Fibroblast of peridontal ligament (primary cell): ENCODE measurements at regions not wholly inside any gene's neighbourhood (a gene's known extent, or its start where the extent isn't known, plus 50 kb on each side); places are given as distances from the start of the nearest gene placed in this dataset.

Experiments used
- DNase-seq: peaks from one replicate; pipeline ENCODE4 v3.0.0-alpha.2; 2010; ENCODE audit errors: extremely low read depth

- no peak for DNase-seq
Observed at GRCh38 chr2:146894514-146894913, 950.3 kb upstream of the ACVR2A start.

DNA sequence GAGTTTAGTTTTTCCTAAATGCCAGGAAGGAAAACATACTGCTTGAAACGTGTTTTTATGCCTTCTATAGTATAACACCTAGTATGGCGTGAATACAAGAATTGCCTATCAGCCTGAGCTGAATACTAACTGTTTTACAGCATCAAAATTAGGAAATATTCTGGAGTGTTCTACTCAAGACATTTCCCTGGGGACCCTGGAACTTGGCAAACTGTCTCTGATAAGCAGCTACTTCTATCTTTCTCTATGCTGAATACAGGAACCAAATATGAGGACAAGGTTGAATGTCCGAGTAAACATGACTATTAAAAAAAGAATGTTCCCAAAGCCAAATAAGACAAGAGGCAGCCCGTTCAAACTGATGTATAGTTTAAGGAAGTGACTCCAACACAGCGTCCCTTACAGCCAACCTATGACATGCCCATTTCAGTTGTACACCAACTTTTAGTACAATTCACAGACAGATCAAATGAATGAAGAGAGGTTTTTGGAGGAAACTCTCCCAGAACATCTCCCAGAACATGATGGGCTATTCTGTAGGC lies 951.3 kb upstream of the ACVR2A start:
- DNase-seq, result no peak

GRCh38 chr2:146890491-146890890 lies 954.3 kb upstream of the ACVR2A start:
- no peak for DNase-seq

DNA sequence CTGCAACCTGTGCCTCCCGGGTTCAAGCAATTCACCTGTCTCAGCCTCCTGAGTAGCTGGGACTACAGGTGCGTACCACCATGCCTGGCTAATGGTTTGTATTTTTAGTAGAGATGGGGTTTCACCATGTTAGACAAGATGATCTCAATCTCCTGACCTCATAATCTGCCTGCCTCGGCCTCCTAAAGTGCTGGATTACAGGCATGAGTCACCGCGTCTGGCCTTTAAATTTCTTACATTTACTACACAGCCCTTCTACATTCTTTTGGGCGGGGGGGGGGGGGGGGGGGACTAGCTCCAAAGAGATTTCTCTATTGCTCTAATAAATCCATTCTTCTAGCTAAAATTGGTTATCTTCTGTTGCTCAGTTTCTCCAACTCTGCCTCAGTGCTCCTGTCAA lies 964.9 kb upstream of the ACVR2A start:
- DNase-seq, result no peak

- DNase-seq, result peak; percentile 31
Observed at GRCh38 chr2:146874260-146874658, 970.6 kb upstream of the ACVR2A start.

DNA sequence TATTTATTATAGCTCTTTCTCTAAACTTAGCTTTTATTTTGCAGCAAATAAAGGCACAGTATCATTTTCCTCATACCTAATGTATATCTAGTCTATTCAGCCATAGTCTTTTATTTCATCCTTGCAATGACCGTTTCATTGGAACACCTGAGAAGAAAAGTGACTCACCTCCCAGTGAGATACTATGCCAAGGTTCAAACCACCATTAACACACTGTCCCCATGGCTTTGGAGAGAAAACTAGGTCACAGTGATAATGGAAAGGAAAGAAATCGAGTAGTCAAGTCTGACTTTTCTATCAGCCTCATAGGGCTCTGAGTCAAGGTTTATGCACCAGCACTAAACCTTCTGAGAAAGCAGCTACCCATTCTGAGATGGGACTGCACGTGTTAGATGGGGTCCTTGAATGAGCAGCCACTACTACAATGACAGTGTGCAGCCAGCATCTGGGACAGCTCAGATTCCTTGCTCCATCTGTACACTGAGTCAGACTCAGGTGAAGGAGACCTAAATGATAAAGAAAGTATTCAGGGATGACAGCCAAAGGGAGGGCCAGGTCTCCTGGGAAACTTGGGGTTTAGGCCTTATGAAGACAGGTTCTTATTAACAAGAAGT lies 971.1 kb upstream of the ACVR2A start:
- DNase-seq, result no peak

- DNase-seq, result peak; percentile 5
Observed at GRCh38 chr2:146873056-146873455, 971.8 kb upstream of the ACVR2A start.

DNA sequence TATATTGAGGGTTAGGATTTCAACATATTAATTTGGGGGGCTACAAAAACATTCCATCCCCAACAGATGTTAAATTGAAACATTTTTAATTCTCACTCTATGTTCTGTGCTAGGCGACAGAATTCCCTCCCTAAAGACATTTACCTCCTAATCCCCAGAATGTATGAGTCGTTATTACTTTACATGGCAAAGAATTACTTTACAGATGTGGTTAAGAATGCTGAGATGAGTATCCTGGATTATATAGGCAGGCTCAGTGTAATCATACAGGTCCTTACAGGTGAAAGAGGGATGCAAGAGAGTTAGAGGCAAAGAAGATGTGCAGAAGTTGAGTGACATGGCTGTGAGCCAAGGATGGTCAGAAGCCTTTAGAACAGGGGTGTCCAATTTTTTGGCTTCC lies 974.1 kb upstream of the ACVR2A start:
- no peak for DNase-seq

DNA sequence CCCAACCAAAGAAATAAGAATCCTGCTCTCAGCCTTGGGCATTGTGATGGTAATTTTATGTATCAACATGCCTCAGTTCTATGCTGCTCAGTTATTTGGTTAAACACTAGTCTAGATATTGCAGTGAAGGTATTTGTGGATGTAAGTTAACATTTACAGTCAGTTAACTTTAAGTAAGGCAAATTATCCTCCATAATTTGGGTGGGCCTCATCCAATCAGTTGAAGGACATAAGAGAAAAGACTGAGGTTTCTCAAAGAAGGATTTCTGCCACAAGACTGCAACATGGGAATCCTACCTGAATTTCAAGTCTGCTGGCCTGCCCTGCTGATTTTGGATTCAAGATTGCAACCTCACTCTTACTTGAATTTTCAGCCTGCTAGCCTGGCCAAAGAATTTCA lies 975.5 kb upstream of the ACVR2A start:
- no peak for DNase-seq

DNA sequence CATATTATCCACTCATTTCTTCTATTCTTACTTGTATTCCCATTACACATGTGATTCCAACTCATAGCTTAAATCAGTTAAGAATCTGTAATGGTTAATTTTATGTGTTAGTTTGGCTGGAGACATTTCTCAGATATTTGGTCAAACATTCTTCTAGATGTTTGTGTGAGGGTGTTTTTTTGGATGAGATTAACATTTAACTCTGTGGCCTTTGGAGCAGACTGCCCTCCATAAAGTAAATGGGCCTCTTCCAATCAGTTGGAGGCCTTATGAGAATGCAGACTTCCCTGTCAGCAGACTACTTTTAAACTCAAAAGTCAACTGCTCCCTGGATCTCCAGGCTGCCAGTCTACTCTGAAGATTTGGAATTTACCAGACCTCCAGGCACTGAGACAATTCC lies 976.8 kb upstream of the ACVR2A start:
- no peak for DNase-seq

DNA sequence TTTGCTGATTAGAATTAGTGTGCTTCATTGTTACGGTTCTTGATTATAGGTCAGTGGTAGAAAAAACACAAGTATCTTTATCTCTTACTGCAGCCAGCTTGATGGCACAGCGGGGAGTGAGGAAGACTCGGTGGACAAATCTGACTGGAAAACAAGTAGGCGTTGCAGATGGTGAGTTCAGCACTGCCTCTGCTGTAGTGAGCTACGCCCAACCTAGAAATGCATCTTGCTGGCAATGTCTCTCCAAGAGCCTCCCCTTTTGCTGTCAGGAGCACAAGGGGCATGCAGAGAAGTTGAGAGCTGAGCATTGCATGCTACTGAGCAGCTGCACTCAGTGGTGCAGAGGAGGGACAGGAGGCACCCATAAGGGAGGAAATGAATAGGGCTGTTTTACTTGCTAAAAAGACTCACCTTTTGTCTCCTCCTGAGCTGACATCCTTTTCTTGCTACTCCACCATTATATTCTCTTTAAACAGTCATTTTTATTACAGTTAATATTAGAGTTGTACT lies 977.3 kb upstream of the ACVR2A start:
- no peak for DNase-seq

DNA sequence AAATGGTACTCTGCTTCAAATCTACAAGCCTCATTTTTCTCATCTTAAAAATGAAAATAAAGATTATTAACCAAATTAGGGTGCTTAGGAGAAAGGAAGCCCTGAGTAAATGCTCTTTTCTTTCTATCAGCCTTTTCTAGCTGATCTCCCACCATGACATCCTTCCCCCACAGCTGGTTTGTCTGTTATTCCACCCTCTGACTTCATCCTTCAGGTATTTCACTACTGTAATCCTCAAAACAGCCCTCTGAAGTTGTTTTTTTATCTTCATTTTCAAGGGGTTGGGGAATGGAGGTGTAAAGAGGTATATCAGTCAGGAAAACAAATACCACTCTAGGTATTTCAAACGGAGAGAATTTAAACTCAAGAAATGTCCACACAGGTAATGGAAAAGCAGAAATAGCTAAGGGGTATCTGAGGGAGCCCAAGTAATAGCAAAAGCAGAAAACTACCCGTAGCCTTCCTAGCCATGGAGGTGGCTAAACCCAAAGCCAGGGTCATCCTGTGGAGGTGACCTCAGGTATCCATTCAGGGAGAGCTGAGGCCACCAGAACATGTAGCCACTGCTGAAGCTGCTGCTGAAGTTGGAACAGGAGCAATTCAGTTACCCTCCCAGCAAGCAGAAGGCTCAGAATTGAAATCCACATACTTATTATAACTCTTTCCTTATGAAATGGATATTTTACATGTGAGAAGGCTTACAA lies 990.9 kb upstream of the ACVR2A start:
- DNase-seq, result no peak

DNA sequence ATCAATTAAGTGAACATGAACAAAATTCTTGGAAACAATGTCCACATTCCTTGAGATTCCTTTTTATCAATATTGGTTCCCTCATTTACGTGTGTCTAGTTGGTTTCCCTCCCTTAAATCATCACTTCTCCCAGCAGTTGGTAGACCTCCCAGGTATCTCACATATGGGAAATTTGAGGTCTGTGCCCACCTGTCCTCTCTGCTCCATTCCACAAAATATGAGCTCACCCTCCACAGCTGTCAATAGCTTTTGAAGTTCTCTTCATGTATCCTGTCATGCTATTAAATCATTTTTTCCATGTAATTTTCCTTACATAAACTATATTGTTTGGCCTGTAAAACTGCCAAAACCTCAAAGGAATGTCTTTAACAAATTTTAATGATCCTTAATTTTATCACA lies 992.2 kb upstream of the ACVR2A start:
- DNase-seq, result no peak

- DNase-seq, result no peak
Observed at GRCh38 chr2:146850746-146851145, 994.1 kb upstream of the ACVR2A start.

GRCh38 chr2:146847846-146848245 lies 997.0 kb upstream of the ACVR2A start:
- DNase-seq, result peak; percentile 3

DNA sequence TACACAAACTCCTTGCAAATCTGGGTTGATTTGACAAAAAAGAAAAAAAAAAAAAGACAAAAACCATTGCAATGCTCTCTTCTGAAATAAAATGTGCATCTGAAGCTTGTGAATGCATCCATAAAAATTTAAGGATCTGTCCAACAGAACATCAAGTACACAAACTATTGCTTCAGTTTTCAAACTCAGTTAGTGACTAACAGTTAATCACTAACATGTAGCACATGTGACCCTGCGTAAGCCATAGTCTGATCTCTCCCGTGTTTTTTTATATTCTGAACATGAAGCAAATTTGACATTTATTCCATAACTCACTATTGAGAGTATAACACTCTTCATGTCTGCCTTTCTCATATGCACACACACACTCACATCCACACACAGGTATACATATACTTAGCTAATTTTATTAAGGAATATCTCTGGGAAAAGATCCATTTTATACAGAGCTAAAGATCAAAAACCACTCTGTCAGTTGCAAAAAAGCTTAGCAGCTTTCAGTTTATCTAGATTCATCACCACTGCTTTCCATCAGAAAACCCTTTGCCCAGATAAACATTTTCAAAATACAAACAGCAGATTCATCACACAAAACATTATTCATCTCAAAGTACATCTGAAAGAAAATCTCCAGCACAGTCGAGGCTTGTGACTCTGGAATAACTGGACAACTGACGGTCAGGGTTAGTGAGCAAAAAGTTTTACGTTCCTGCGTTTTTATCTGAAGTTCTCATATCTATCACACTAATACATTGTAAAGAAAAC lies 1000.4 kb upstream of the ACVR2A start:
- DNase-seq, result peak; percentile 27

GRCh38 chr2:146837857-146838256 lies 1007.0 kb upstream of the ACVR2A start:
- no peak for DNase-seq

- DNase-seq, result no peak
Observed at GRCh38 chr2:146826388-146826787, 1018.4 kb upstream of the ACVR2A start.

DNA sequence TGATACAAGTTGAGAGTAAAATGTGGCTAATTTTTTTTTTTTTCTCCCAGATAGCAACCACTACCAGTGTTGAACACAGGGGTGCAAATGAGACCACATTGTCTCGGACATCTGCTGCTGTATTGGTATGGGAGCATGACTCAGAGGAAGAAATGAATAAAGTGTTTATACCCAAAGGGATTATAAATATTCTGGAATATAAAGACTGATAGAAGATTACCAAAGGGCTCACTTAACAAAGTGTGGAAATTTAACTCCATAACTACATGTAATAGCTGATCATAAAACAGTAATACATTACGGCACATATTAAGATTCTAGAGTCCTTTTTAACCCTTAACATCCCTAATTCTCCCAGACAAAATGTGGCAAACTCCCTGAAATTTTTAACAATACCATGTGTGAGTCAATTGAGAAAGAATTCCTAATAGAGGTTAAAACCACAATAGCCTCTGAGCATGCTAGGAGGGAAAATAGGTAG lies 1023.0 kb upstream of the ACVR2A start:
- DNase-seq, result peak; percentile 31

DNA sequence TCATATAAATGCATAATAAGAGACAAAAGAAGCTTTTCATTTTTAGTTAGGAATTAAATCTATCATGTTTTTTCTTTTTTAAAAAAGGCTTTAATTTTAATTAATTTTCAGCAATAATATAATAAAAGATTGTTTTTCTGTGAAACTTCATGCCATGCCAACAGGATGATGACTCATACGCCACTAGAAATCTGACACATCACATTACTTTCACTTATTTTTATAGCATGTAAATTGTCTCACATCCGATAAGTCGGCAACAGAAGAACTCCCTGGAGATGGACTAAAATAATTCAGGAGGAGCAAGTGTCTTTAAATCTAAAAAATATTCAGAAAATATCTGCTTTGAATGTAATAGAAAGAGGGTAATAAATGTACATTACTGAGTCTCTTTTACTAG lies 1024.2 kb upstream of the ACVR2A start:
- peak; percentile 36 for DNase-seq

DNA sequence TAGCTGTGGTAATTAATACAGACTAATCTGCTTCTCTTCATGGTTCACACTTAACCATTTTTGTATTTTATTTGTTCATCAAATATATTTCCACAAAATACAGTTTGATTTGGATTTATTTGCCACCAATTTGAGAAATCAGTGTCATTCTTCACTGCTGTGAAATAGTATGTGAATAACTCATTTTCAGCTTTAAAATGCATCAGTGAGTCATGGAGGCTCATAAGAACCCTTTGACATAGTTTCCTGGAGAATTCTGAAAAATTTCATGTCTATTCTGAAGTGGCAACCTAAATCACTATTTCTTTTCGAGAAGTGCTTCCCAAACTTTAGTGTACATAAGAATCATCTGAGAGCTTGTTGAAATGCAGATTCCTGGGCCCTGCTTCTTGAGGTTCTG lies 1026.7 kb upstream of the ACVR2A start:
- DNase-seq, result peak; percentile 20

DNA sequence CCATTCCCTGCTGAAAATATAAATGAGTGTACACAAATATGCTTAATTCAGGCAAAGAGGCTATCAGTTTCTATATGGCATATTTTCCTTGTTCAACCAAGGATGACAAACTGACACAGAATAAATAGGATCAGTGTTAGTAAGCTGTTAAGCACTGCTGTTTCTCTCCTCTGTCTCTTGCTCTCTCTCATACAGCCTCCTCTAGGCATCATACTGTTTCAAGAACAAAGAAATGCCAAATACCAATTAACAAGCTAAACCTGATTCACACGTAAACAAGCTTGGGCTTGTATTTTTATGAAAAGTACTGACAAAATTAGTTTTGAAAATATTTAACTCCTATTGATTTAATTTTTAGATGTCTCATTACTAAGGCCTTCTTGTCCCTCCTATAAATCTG lies 1027.2 kb upstream of the ACVR2A start:
- DNase-seq, result no peak
